Osteocyte (in vitro differentiated cells): ENCODE measurements at regions not wholly inside any gene's neighbourhood (a gene's known extent, or its start where the extent isn't known, plus 50 kb on each side); places are given as distances from the start of the nearest gene placed in this dataset.

ENCODE experiments used
- DNase-seq: peaks from one replicate; pipeline ENCODE4 v3.0.0; 2021; ENCODE audit warnings: mixed read lengths; ENCODE audit not compliant: unreplicated experiment; ENCODE audit errors: extremely low spot score
- H3K27ac Mint-ChIP-seq: one replicate; pipeline ENCODE4 v1.8.0; 2021; ENCODE audit warnings: mild to moderate bottlenecking, mixed read lengths; ENCODE audit not compliant: unreplicated experiment
- H3K27me3 Mint-ChIP-seq: one replicate; pipeline ENCODE4 v1.8.0; 2021; ENCODE audit warnings: mixed read lengths; ENCODE audit not compliant: unreplicated experiment
- H3K36me3 Mint-ChIP-seq: one replicate; pipeline ENCODE4 v1.8.0; 2021; ENCODE audit warnings: mixed read lengths; ENCODE audit not compliant: unreplicated experiment
- H3K4me1 Mint-ChIP-seq: one replicate; pipeline ENCODE4 v1.8.0; 2021; ENCODE audit warnings: mixed read lengths; ENCODE audit not compliant: unreplicated experiment
- H3K4me3 Mint-ChIP-seq: one replicate; pipeline ENCODE4 v1.8.0; 2021; ENCODE audit warnings: mild to moderate bottlenecking, moderate library complexity, mixed read lengths; ENCODE audit not compliant: unreplicated experiment
- H3K9me3 Mint-ChIP-seq: one replicate; pipeline ENCODE4 v1.8.0; 2021; ENCODE audit warnings: mixed read lengths; ENCODE audit not compliant: unreplicated experiment
- TF ChIP-seq, protein P1 (sequence below): fragments of 200-600 bp; sonication (generic); IDR thresholded peaks from 2 replicates; pipeline ENCODE4 v1.5.0; 2021; ENCODE audit warnings: antibody characterized with exemption, mild to moderate bottlenecking, moderate library complexity

DNA sequence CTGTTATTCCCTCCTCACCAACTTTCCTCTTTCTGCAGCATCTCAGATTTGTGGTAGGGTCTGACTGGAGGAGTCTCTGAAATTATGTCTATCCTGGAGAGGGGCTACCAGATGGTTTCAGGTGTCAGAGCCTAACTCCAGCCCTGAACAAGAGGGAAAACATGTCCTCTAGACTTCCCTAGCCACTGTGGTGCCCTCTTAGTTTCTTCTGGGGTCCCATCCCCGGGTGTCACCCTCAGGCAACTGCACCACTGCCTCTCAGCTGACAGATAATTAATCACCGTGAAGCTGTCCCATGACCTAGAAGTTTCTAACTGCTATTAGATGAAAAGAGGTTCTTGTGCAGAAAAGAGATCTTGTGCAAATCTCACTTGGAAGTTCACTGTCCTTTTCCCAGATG, 95.1 kb upstream of the CELF4 start:
- TF ChIP-seq, protein P1, sequence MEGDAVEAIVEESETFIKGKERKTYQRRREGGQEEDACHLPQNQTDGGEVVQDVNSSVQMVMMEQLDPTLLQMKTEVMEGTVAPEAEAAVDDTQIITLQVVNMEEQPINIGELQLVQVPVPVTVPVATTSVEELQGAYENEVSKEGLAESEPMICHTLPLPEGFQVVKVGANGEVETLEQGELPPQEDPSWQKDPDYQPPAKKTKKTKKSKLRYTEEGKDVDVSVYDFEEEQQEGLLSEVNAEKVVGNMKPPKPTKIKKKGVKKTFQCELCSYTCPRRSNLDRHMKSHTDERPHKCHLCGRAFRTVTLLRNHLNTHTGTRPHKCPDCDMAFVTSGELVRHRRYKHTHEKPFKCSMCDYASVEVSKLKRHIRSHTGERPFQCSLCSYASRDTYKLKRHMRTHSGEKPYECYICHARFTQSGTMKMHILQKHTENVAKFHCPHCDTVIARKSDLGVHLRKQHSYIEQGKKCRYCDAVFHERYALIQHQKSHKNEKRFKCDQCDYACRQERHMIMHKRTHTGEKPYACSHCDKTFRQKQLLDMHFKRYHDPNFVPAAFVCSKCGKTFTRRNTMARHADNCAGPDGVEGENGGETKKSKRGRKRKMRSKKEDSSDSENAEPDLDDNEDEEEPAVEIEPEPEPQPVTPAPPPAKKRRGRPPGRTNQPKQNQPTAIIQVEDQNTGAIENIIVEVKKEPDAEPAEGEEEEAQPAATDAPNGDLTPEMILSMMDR = no peak
- Mint-ChIP-seq H3K4me1 (no peaks in the 10 kb centered on the region), H3K4me3 (no peak overlapping the region), H3K27ac (no peak overlapping the region), H3K9me3 (peaks cover 35% of the 10 kb centered on the region), H3K27me3 (no peaks in the 10 kb centered on the region), H3K36me3 (no peaks in the 10 kb centered on the region)
- peak; percentile 44 for DNase-seq

DNA sequence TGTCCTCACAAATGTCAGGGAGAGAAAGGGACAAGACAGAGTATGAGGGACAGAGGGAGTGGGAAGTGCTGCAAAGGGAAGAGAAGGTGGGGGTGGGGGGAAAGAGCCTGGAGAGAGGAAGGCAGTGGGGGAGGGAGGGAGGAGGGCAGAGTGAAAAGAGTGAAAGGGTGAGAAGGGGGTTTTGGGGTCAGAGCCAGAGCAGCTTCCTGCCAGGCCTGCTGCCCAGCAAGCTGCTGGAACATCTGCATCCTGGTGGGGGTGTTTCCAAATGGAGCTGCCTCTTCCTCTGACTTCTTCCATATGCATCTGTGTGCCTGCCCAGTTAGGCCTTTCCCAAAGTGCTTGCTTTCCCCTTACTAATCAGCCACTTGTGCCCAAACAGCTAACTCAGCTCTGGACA, 94.3 kb upstream of the CELF4 start:
- no peak overlapping the region for H3K27ac Mint-ChIP-seq
- peaks cover 35% of the 10 kb centered on the region for H3K9me3 Mint-ChIP-seq
- no peaks in the 10 kb centered on the region for H3K36me3 Mint-ChIP-seq
- no peaks in the 10 kb centered on the region for H3K4me1 Mint-ChIP-seq
- H3K27me3 Mint-ChIP-seq = no peaks in the 10 kb centered on the region
- TF ChIP-seq, protein P1 = no peak
- H3K4me3 Mint-ChIP-seq = no peak overlapping the region
- DNase-seq = peak; percentile 53

DNA sequence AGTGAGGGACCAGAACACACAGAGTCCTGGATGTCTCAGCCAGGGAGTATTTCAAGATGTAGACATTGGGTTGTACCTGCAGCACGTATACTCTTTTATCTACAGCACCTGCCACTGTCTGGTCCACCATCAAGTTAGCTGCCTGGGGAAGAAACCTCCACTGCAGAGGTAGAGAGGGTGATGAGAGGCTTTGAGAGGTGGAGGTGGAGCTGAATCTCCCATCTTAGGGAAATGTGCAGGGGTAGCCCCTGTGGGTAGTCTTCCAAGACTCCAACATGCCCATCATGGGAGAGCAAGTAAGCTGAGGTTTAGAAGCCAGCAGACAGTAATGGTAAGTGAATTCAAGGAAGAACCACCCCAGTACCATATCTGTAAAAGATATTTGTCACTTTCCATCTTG, 93.3 kb upstream of the CELF4 start:
- no peak overlapping the region for H3K27ac Mint-ChIP-seq
- DNase-seq = peak; percentile 51
- no peaks in the 10 kb centered on the region for H3K4me1 Mint-ChIP-seq
- H3K4me3 Mint-ChIP-seq = no peak overlapping the region
- TF ChIP-seq, protein P1 = no peak
- no peaks in the 10 kb centered on the region for H3K27me3 Mint-ChIP-seq
- peaks cover 34% of the 10 kb centered on the region for H3K9me3 Mint-ChIP-seq
- no peaks in the 10 kb centered on the region for H3K36me3 Mint-ChIP-seq

DNA sequence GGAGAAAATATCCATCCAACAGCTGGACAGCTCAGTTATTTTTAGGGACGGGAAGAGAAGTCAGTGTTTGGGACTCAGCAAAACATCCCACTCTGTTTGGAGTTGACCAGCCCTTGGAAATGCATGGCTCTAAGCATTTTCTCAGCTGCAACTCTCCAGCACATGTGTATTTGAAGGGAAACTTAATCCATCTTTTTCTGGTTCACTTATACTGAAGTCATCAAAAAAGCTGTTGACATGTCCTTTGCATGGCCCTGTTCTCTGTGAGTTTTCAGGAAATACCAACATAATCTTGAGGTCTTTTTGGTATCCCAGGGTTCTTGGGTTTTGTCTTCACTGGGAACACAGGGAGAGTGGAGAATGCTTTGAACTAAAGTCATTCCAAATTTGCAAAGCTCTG, 91.9 kb upstream of the CELF4 start:
- TF ChIP-seq, protein P1 = no peak
- H3K27ac Mint-ChIP-seq = no peak overlapping the region
- no peaks in the 10 kb centered on the region for H3K4me1 Mint-ChIP-seq
- DNase-seq = no peak
- no peaks in the 10 kb centered on the region for H3K27me3 Mint-ChIP-seq
- H3K4me3 Mint-ChIP-seq = no peak overlapping the region
- peaks cover 28% of the 10 kb centered on the region for H3K9me3 Mint-ChIP-seq
- H3K36me3 Mint-ChIP-seq = no peaks in the 10 kb centered on the region

DNA sequence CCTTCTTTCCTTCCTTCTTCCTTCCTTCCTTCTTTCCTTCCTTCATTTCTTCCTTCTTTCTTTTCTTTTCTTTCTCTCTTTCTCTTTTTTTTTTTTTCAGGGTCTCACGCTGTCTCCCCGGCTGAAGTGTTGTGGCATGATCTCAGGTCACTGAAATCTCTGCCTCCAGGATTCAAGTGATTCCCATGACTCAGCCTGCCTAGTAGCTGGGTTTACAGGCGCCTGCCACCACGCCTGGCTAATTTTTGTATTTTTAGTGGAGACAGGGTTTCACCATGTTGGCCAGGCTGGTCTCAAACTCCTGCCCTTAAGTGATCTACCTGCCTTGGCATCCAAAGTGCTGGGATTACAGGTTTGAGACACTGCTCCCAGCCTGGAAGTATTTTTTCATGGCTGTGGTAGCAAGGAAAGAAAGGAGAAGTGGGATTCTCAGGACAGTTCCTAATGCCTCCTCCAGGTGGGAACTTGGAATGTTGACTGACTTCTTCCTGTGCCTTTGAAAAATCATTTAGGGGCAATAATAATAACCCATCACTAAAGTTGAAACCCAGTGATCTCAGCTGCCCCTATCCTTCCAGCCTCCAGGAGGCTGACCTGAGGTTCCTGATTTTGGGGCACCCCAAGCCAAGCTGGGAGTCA, 89.3 kb upstream of the CELF4 start:
- Mint-ChIP-seq H3K27me3 (no peaks in the 10 kb centered on the region), H3K9me3 (peaks cover 21% of the 10 kb centered on the region), H3K4me3 (no peak overlapping the region), H3K4me1 (no peaks in the 10 kb centered on the region), H3K27ac (no peak overlapping the region), H3K36me3 (no peaks in the 10 kb centered on the region)
- peak; percentile 36 for DNase-seq
- TF ChIP-seq, protein P1 = no peak
